ENCODE measurements at regions not wholly inside any gene's neighbourhood (a gene's known extent, or its start where the extent isn't known, plus 50 kb on each side); places are given as distances from the start of the nearest gene placed in this dataset.

GRCh38 chr10:62671104-62671503, 133.4 kb upstream of the ADO start:
- 44 to 45% methylated on average over 1 of the region's 1 CpG for WGBS, 2 donors
- H3K4me1 ChIP-seq (ENCODE audit: control insufficient read depth in 2 of 2, insufficient read depth in 2 of 2, low read length in 1 of 2) = no peaks in the 10 kb centered on the region
- no peaks in the 10 kb centered on the region for H3K36me3 ChIP-seq (ENCODE audit: control insufficient read depth in 2 of 2, insufficient read depth in 2 of 2, low read length in 1 of 2)
- H3K4me3 ChIP-seq (ENCODE audit: low read depth in 1 of 2, low read length in 2 of 2) = no peak overlapping the region
- H3K27ac ChIP-seq (ENCODE audit: low read depth in 2 of 2, low read length in 1 of 2) = no peak overlapping the region
- H3K9me3 ChIP-seq (ENCODE audit: control insufficient read depth in 2 of 2, insufficient read depth in 1 of 2, low read depth in 1 of 2, low read length in 1 of 2) = no peaks in the 10 kb centered on the region
- no peaks in the 10 kb centered on the region for H3K27me3 ChIP-seq (ENCODE audit: control insufficient read depth in 1 of 2, insufficient read depth in 2 of 2, low read length in 2 of 2)

GRCh38 chr10:62681211-62681940, 123.1 kb upstream of the ADO start:
- H3K27ac ChIP-seq (ENCODE audit: low read depth in 2 of 2, low read length in 1 of 2) = no peak overlapping the region
- no peak overlapping the region for H3K4me3 ChIP-seq (ENCODE audit: low read depth in 1 of 2, low read length in 2 of 2)
- WGBS, 2 donors = 48 to 52% methylated on average over 8 of the region's 8 CpGs
- no peaks in the 10 kb centered on the region for H3K4me1 ChIP-seq (ENCODE audit: control insufficient read depth in 2 of 2, insufficient read depth in 2 of 2, low read length in 1 of 2)
- no peaks in the 10 kb centered on the region for H3K27me3 ChIP-seq (ENCODE audit: control insufficient read depth in 1 of 2, insufficient read depth in 2 of 2, low read length in 2 of 2)
- no peaks in the 10 kb centered on the region for H3K36me3 ChIP-seq (ENCODE audit: control insufficient read depth in 2 of 2, insufficient read depth in 2 of 2, low read length in 1 of 2)
- no peaks in the 10 kb centered on the region for H3K9me3 ChIP-seq (ENCODE audit: control insufficient read depth in 2 of 2, insufficient read depth in 1 of 2, low read depth in 1 of 2, low read length in 1 of 2)

GRCh38 chr10:62684911-62685310, 119.6 kb upstream of the ADO start:
- Histone ChIP-seq H3K4me1 (ENCODE audit: control insufficient read depth in 2 of 2, insufficient read depth in 2 of 2, low read length in 1 of 2) (no peaks in the 10 kb centered on the region), H3K4me3 (ENCODE audit: low read depth in 1 of 2, low read length in 2 of 2) (no peak overlapping the region), H3K36me3 (ENCODE audit: control insufficient read depth in 2 of 2, insufficient read depth in 2 of 2, low read length in 1 of 2) (no peaks in the 10 kb centered on the region), H3K9me3 (ENCODE audit: control insufficient read depth in 2 of 2, insufficient read depth in 1 of 2, low read depth in 1 of 2, low read length in 1 of 2) (no peaks in the 10 kb centered on the region), H3K27ac (ENCODE audit: low read depth in 2 of 2, low read length in 1 of 2) (no peak overlapping the region), H3K27me3 (ENCODE audit: control insufficient read depth in 1 of 2, insufficient read depth in 2 of 2, low read length in 2 of 2) (no peaks in the 10 kb centered on the region)
- 66 to 74% methylated on average over 5 of the region's 5 CpGs for WGBS, 2 donors

GRCh38 chr10:62687230-62687748, 117.2 kb upstream of the ADO start:
- no peak overlapping the region for H3K27ac ChIP-seq (ENCODE audit: low read depth in 2 of 2, low read length in 1 of 2)
- no peaks in the 10 kb centered on the region for H3K27me3 ChIP-seq (ENCODE audit: control insufficient read depth in 1 of 2, insufficient read depth in 2 of 2, low read length in 2 of 2)
- H3K4me1 ChIP-seq (ENCODE audit: control insufficient read depth in 2 of 2, insufficient read depth in 2 of 2, low read length in 1 of 2) = no peaks in the 10 kb centered on the region
- no peak overlapping the region for H3K4me3 ChIP-seq (ENCODE audit: low read depth in 1 of 2, low read length in 2 of 2)
- H3K9me3 ChIP-seq (ENCODE audit: control insufficient read depth in 2 of 2, insufficient read depth in 1 of 2, low read depth in 1 of 2, low read length in 1 of 2) = no peaks in the 10 kb centered on the region
- no peaks in the 10 kb centered on the region for H3K36me3 ChIP-seq (ENCODE audit: control insufficient read depth in 2 of 2, insufficient read depth in 2 of 2, low read length in 1 of 2)

GRCh38 chr10:62688971-62689700, 115.4 kb upstream of the ADO start:
- no peaks in the 10 kb centered on the region for H3K9me3 ChIP-seq (ENCODE audit: control insufficient read depth in 2 of 2, insufficient read depth in 1 of 2, low read depth in 1 of 2, low read length in 1 of 2)
- H3K27ac ChIP-seq (ENCODE audit: low read depth in 2 of 2, low read length in 1 of 2) = no peak overlapping the region
- WGBS, 2 donors = 76 to 80% methylated on average over 2 of the region's 2 CpGs
- H3K36me3 ChIP-seq (ENCODE audit: control insufficient read depth in 2 of 2, insufficient read depth in 2 of 2, low read length in 1 of 2) = no peaks in the 10 kb centered on the region
- no peak overlapping the region for H3K4me3 ChIP-seq (ENCODE audit: low read depth in 1 of 2, low read length in 2 of 2)
- no peaks in the 10 kb centered on the region for H3K27me3 ChIP-seq (ENCODE audit: control insufficient read depth in 1 of 2, insufficient read depth in 2 of 2, low read length in 2 of 2)
- H3K4me1 ChIP-seq (ENCODE audit: control insufficient read depth in 2 of 2, insufficient read depth in 2 of 2, low read length in 1 of 2) = no peaks in the 10 kb centered on the region

GRCh38 chr10:62689712-62690111, 114.8 kb upstream of the ADO start:
- Histone ChIP-seq H3K9me3 (ENCODE audit: control insufficient read depth in 2 of 2, insufficient read depth in 1 of 2, low read depth in 1 of 2, low read length in 1 of 2) (no peaks in the 10 kb centered on the region), H3K4me1 (ENCODE audit: control insufficient read depth in 2 of 2, insufficient read depth in 2 of 2, low read length in 1 of 2) (no peaks in the 10 kb centered on the region), H3K4me3 (ENCODE audit: low read depth in 1 of 2, low read length in 2 of 2) (no peak overlapping the region), H3K36me3 (ENCODE audit: control insufficient read depth in 2 of 2, insufficient read depth in 2 of 2, low read length in 1 of 2) (no peaks in the 10 kb centered on the region), H3K27me3 (ENCODE audit: control insufficient read depth in 1 of 2, insufficient read depth in 2 of 2, low read length in 2 of 2) (no peaks in the 10 kb centered on the region), H3K27ac (ENCODE audit: low read depth in 2 of 2, low read length in 1 of 2) (no peak overlapping the region)
- 46 to 51% methylated on average over 5 of the region's 5 CpGs for WGBS, 2 donors

GRCh38 chr10:62690703-62691102, 113.8 kb upstream of the ADO start:
- Histone ChIP-seq H3K27ac (ENCODE audit: low read depth in 2 of 2, low read length in 1 of 2) (no peak overlapping the region), H3K4me3 (ENCODE audit: low read depth in 1 of 2, low read length in 2 of 2) (no peak overlapping the region), H3K4me1 (ENCODE audit: control insufficient read depth in 2 of 2, insufficient read depth in 2 of 2, low read length in 1 of 2) (no peaks in the 10 kb centered on the region), H3K27me3 (ENCODE audit: control insufficient read depth in 1 of 2, insufficient read depth in 2 of 2, low read length in 2 of 2) (no peaks in the 10 kb centered on the region), H3K9me3 (ENCODE audit: control insufficient read depth in 2 of 2, insufficient read depth in 1 of 2, low read depth in 1 of 2, low read length in 1 of 2) (no peaks in the 10 kb centered on the region), H3K36me3 (ENCODE audit: control insufficient read depth in 2 of 2, insufficient read depth in 2 of 2, low read length in 1 of 2) (no peaks in the 10 kb centered on the region)
- WGBS, 2 donors = 76 to 84% methylated on average over 3 of the region's 3 CpGs

GRCh38 chr10:62691336-62691735, 113.2 kb upstream of the ADO start:
- no peaks in the 10 kb centered on the region for H3K4me1 ChIP-seq (ENCODE audit: control insufficient read depth in 2 of 2, insufficient read depth in 2 of 2, low read length in 1 of 2)
- H3K27me3 ChIP-seq (ENCODE audit: control insufficient read depth in 1 of 2, insufficient read depth in 2 of 2, low read length in 2 of 2) = no peaks in the 10 kb centered on the region
- no peak overlapping the region for H3K27ac ChIP-seq (ENCODE audit: low read depth in 2 of 2, low read length in 1 of 2)
- no peak overlapping the region for H3K4me3 ChIP-seq (ENCODE audit: low read depth in 1 of 2, low read length in 2 of 2)
- WGBS, 2 donors = 43 to 45% methylated on average over 4 of the region's 4 CpGs
- no peaks in the 10 kb centered on the region for H3K9me3 ChIP-seq (ENCODE audit: control insufficient read depth in 2 of 2, insufficient read depth in 1 of 2, low read depth in 1 of 2, low read length in 1 of 2)
- H3K36me3 ChIP-seq (ENCODE audit: control insufficient read depth in 2 of 2, insufficient read depth in 2 of 2, low read length in 1 of 2) = no peaks in the 10 kb centered on the region

- no peaks in the 10 kb centered on the region for H3K9me3 ChIP-seq (ENCODE audit: control insufficient read depth in 2 of 2, insufficient read depth in 1 of 2, low read depth in 1 of 2, low read length in 1 of 2)
- H3K4me1 ChIP-seq (ENCODE audit: control insufficient read depth in 2 of 2, insufficient read depth in 2 of 2, low read length in 1 of 2) = no peaks in the 10 kb centered on the region
- no peaks in the 10 kb centered on the region for H3K36me3 ChIP-seq (ENCODE audit: control insufficient read depth in 2 of 2, insufficient read depth in 2 of 2, low read length in 1 of 2)
- H3K27me3 ChIP-seq (ENCODE audit: control insufficient read depth in 1 of 2, insufficient read depth in 2 of 2, low read length in 2 of 2) = no peaks in the 10 kb centered on the region
- H3K27ac ChIP-seq (ENCODE audit: low read depth in 2 of 2, low read length in 1 of 2) = no peak overlapping the region
- 53 to 61% methylated on average over 5 of the region's 5 CpGs for WGBS, 2 donors
- no peak overlapping the region for H3K4me3 ChIP-seq (ENCODE audit: low read depth in 1 of 2, low read length in 2 of 2)
Observed at GRCh38 chr10:62692085-62692484, 112.4 kb upstream of the ADO start.

- Histone ChIP-seq H3K27me3 (ENCODE audit: control insufficient read depth in 1 of 2, insufficient read depth in 2 of 2, low read length in 2 of 2) (no peaks in the 10 kb centered on the region), H3K4me1 (ENCODE audit: control insufficient read depth in 2 of 2, insufficient read depth in 2 of 2, low read length in 1 of 2) (no peaks in the 10 kb centered on the region), H3K9me3 (ENCODE audit: control insufficient read depth in 2 of 2, insufficient read depth in 1 of 2, low read depth in 1 of 2, low read length in 1 of 2) (no peaks in the 10 kb centered on the region), H3K27ac (ENCODE audit: low read depth in 2 of 2, low read length in 1 of 2) (no peak overlapping the region), H3K36me3 (ENCODE audit: control insufficient read depth in 2 of 2, insufficient read depth in 2 of 2, low read length in 1 of 2) (no peaks in the 10 kb centered on the region), H3K4me3 (ENCODE audit: low read depth in 1 of 2, low read length in 2 of 2) (no peak overlapping the region)
- WGBS, 2 donors = 84 to 87% methylated on average over 2 of the region's 2 CpGs
Observed at GRCh38 chr10:62693306-62693705, 111.2 kb upstream of the ADO start.
